ENCODE measurements at regions not wholly inside any gene's neighbourhood (a gene's known extent, or its start where the extent isn't known, plus 50 kb on each side); places are given as distances from the start of the nearest gene placed in this dataset.

GRCh38 chr10:4102802-4103344 is 317.9 kb upstream of the KLF6 start:
- no peak for TF ChIP-seq CTCF (optimal IDR thresholded peaks at IDR 0.05 in 1 of 3, IDR thresholded peaks at IDR 0.05 in 1 of 3, conservative IDR thresholded peaks at IDR 0.05 in 1 of 3; ENCODE audit: extremely low read depth in 1 of 3, insufficient read depth in 2 of 3, low read length in 3 of 3)
- no peak for TF ChIP-seq EZH2 (IDR thresholded peaks at IDR 0.05; ENCODE audit: low read length)

Data from keratinocyte (primary cell).